ENCODE measurements at regions not wholly inside any gene's neighbourhood (a gene's known extent, or its start where the extent isn't known, plus 50 kb on each side); places are given as distances from the start of the nearest gene placed in this dataset.
"Not testable (repeated sequence)": the region's sequence is repeated elsewhere in the genome, so short reads cannot be mapped to it uniquely, and the experiment has no call there.

- TF ChIP-seq CTCF, POLR2A (IDR thresholded peaks at IDR 0.05): not testable (repeated sequence)
Measured at GRCh38 chr15:39420853-39421192, 160.1 kb upstream of the THBS1 start.

Measured in lower leg skin (tissue), 3 donors.